Coronary artery (tissue), 2 donors: ENCODE measurements at regions not wholly inside any gene's neighbourhood (a gene's known extent, or its start where the extent isn't known, plus 50 kb on each side); places are given as distances from the start of the nearest gene placed in this dataset.

Source experiments
- DNase-seq: peaks from one replicate; pipeline ENCODE4 v3.0.0-alpha.2; 2017; ENCODE audit warnings: low spot score
- H3K27ac ChIP-seq, 2 donors: fragments of 200-600 bp; sonication (generic); one replicate each; pipeline ENCODE4 v1.5.1; 2016 to 2019
- H3K4me3 ChIP-seq: fragments of 200-600 bp; sonication (generic); 2 replicates; pipeline ENCODE4 v1.5.1; 2016; ENCODE audit warnings: mild to moderate bottlenecking, moderate library complexity
- TF ChIP-seq, protein P1 (sequence below): fragments of 200-600 bp; sonication (generic); IDR thresholded peaks from one replicate; pipeline ENCODE4 v1.5.1; 2019; ENCODE audit warnings: antibody characterized with exemption

DNA sequence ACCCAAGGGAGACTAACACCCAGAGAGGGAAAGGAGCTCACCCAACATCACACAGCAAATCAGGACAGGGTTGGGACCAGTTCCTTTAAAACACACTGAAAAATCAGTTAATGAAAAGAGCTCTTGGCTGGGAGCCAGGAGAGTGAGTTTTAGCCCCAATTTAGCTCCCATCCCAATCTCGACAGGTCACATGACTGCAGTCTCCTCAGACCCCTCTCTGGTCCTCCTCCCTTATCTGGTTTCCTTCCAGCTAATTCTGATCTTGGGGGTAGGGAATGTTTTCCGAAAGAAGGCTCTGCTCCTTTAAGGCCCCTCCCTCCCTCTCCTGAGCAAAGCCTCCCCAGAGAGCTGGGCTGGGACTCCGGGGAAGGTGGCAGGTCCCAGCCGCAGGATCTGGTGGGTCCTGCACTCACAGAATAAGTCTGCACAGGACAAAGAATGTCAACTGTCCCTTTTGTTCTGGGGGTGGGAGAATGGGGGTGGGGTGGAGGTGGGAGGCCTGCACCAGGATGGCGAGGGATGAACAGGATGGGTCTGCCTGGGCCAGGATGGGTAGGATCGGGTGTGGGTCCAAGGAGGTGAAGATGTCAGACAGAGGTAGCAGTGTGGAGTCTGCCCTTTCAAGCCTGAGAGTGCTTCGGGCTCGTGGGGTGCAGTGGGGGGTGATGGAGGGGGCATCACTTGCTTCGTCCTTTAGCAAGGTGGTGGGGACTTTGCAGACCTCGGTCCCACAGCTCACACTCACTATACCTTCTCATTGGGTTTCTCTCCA is 57.3 kb upstream of the SSBP3 start:
- DNase-seq = peak; percentile 59
- Histone ChIP-seq H3K27ac (no peak overlapping the region), H3K4me3 (no peak overlapping the region)
- TF ChIP-seq, protein P1, sequence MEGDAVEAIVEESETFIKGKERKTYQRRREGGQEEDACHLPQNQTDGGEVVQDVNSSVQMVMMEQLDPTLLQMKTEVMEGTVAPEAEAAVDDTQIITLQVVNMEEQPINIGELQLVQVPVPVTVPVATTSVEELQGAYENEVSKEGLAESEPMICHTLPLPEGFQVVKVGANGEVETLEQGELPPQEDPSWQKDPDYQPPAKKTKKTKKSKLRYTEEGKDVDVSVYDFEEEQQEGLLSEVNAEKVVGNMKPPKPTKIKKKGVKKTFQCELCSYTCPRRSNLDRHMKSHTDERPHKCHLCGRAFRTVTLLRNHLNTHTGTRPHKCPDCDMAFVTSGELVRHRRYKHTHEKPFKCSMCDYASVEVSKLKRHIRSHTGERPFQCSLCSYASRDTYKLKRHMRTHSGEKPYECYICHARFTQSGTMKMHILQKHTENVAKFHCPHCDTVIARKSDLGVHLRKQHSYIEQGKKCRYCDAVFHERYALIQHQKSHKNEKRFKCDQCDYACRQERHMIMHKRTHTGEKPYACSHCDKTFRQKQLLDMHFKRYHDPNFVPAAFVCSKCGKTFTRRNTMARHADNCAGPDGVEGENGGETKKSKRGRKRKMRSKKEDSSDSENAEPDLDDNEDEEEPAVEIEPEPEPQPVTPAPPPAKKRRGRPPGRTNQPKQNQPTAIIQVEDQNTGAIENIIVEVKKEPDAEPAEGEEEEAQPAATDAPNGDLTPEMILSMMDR = no peak

GRCh38 chr1:54462597-54463258 is 56.5 kb upstream of the SSBP3 start:
- no peak overlapping the region for H3K27ac ChIP-seq

DNA sequence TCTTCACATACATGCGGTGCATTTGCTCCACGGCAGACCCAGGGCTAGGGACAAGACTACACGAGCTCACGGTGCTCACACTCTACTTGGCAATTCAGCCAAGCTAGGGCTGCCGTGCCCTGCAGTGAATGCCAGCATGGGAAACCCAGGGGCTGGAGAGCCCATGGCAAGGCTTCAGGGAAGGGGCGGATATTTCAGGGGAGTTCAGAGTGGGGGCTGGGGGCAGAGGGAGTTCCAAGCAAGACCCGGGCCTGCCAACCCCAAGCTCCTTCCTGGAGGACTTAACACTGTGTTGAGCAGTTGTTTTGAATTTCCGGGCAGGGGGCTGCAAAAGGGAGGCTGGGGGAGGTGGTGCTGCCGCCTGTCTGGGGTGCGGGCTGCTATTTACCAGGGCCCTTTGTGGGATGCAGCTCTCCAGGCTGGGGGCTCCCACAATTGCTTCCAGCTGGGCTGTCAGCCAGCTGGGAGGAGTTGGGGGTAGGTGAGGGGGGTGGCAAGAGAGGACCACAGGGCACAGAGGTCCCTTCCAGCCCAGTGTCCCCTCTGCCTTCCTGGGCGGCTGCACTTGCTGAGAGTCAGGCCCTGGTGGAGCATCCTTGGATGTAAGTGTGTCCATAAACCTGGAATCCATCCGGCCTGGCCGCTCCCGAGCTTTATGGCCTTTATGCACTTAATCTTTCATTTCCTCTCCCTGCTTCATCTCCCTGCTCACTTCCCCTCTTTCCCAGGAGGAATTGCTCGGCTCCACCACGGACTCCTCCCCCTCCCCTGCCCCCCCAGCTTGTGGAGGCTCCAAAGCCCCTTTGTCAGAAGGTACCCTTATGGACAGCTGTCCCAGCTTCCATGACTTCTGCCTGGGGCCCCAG is 55.8 kb upstream of the SSBP3 start:
- no peak overlapping the region for H3K27ac ChIP-seq
- TF ChIP-seq, protein P1 = no peak
- DNase-seq = peak; percentile 62
- H3K4me3 ChIP-seq = no peak overlapping the region

More at GRCh38 chr1:54462597-54463258, 56.5 kb upstream of the SSBP3 start:
- no peak overlapping the region for H3K4me3 ChIP-seq
- TF ChIP-seq, protein P1 = no peak
- DNase-seq = peak; percentile 58

DNA sequence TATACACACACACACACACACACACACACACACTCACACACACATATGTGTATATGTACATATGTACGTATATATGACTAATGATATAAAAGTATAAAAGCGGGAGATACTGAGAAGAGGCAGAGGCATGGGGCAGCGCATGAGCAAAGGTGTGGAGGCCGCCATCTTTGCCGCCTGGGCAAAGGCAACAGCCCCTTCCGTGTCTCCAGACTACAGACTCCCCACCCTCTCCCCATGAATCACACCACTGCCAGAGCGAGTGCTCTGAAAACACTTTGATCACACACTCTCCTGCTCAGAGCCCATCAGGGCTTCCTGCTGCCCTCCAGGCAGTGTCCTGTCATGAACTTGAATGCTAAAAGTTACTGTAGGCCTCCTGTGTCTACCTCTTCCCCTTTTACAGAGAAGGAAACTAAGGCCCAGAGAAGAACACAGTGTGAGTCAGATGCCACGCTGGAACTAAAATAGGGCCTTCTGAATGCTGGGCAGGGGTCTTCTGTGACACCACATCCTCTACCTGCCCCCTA is 54.7 kb upstream of the SSBP3 start:
- no peak overlapping the region for H3K27ac ChIP-seq
- no peak for DNase-seq
- TF ChIP-seq, protein P1 = no peak

DNA sequence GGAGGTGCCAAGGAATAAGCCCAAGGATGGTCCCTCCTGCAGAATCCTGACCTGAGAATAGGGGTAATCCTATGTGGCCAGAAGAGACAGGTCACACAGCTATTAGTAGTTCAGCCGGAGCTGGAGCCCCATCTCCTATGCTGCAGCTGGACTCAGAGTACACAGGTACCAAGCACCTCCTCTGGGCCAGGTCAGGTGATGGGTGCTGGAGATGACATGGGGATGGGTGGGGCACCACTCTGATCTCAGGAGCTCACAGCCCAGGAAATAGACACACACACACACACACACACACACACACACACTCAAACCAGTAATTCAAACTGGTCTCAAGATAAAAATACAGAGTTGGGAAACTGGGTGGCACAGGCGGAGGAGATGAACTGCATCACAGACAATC is 54.2 kb upstream of the SSBP3 start:
- Histone ChIP-seq H3K4me3 (no peak overlapping the region), H3K27ac (no peak overlapping the region)
- peak; percentile 45 for DNase-seq
- TF ChIP-seq, protein P1 = no peak

More for the DNA sequence above, 54.7 kb upstream of the SSBP3 start:
- H3K4me3 ChIP-seq = no peak overlapping the region

- H3K27ac ChIP-seq = no peak overlapping the region
- DNase-seq = peak; percentile 54
- TF ChIP-seq, protein P1 = no peak
- H3K4me3 ChIP-seq = no peak overlapping the region
Observed at GRCh38 chr1:54459726-54460191, 53.6 kb upstream of the SSBP3 start.
